Testis (tissue), 2 donors: ENCODE measurements at regions not wholly inside any gene's neighbourhood (a gene's known extent, or its start where the extent isn't known, plus 50 kb on each side); places are given as distances from the start of the nearest gene placed in this dataset.

Source experiments
- CTCF ChIP-seq, 3 experiments: fragments of 450-650 bp in 2 of 3; fragments of 200-600 bp in 1 of 3; sonication (generic) in 1 of 3; IDR thresholded peaks; one replicate each; pipeline ENCODE4 v1.5.1; 2016 to 2019; ENCODE audit warnings: antibody characterized with exemption in 3 of 3, mild to moderate bottlenecking in 2 of 3, moderate library complexity in 1 of 3
- POLR2A ChIP-seq: fragments of 450-650 bp; IDR thresholded peaks from one replicate; pipeline ENCODE4 v1.6.1; 2017; ENCODE audit warnings: antibody characterized with exemption, mild to moderate bottlenecking, moderate library complexity

GRCh38 chr13:84460989-84461388 is 578.7 kb upstream of the SLITRK1 start:
- TF ChIP-seq POLR2A (no peak), CTCF (IDR thresholded peaks at IDR 0.05) (no peak)
